GM12865 (cell line): ENCODE measurements at regions not wholly inside any gene's neighbourhood (a gene's known extent, or its start where the extent isn't known, plus 50 kb on each side); places are given as distances from the start of the nearest gene placed in this dataset.
A peak's percentile ranks its signal among the peaks of the same experiment; 100 is the strongest.

Source experiments
- DNase-seq: peaks from one replicate; pipeline ENCODE4 v3.0.0; 2010; ENCODE audit warnings: low read depth
- H3K4me3 ChIP-seq: 2 replicates; pipeline ENCODE4 v1.5.1; 2011; ENCODE audit warnings: mild to moderate bottlenecking, low read depth, low read length, control low read depth
- CTCF ChIP-seq: IDR thresholded peaks from 2 replicates; pipeline ENCODE4 v1.5.1; 2011; ENCODE audit warnings: low read length, control low read depth, low read depth, inconsistent platforms; ENCODE audit not compliant: insufficient read depth; ENCODE audit errors: missing control alignments

GRCh38 chr5:117020999-117021398, 446.4 kb upstream of the SEMA6A start:
- TF ChIP-seq CTCF = no peak
- H3K4me3 ChIP-seq = no peak overlapping the region
- DNase-seq = no peak

GRCh38 chr5:117013280-117013877, 438.8 kb upstream of the SEMA6A start:
- no peak for TF ChIP-seq CTCF
- H3K4me3 ChIP-seq = no peak overlapping the region
- DNase-seq = no peak

GRCh38 chr5:117010574-117010973, 436.0 kb upstream of the SEMA6A start:
- DNase-seq = no peak
- H3K4me3 ChIP-seq = no peak overlapping the region
- no peak for TF ChIP-seq CTCF

- no peak for TF ChIP-seq CTCF
- DNase-seq = no peak
- no peak overlapping the region for H3K4me3 ChIP-seq
Observed at GRCh38 chr5:116998024-116998423, 423.4 kb upstream of the SEMA6A start.

GRCh38 chr5:116992681-116993080, 418.1 kb upstream of the SEMA6A start:
- TF ChIP-seq CTCF = no peak
- DNase-seq = no peak
- H3K4me3 ChIP-seq = no peak overlapping the region

- H3K4me3 ChIP-seq = no peak overlapping the region
- no peak for TF ChIP-seq CTCF
- DNase-seq = peak; percentile 11
Observed at GRCh38 chr5:116989995-116990394, 415.4 kb upstream of the SEMA6A start.

- no peak overlapping the region for H3K4me3 ChIP-seq
- no peak for TF ChIP-seq CTCF
- DNase-seq = no peak
Observed at GRCh38 chr5:116982035-116982434, 407.4 kb upstream of the SEMA6A start.
